ENCODE measurements at regions not wholly inside any gene's neighbourhood (a gene's known extent, or its start where the extent isn't known, plus 50 kb on each side); places are given as distances from the start of the nearest gene placed in this dataset.

DNA sequence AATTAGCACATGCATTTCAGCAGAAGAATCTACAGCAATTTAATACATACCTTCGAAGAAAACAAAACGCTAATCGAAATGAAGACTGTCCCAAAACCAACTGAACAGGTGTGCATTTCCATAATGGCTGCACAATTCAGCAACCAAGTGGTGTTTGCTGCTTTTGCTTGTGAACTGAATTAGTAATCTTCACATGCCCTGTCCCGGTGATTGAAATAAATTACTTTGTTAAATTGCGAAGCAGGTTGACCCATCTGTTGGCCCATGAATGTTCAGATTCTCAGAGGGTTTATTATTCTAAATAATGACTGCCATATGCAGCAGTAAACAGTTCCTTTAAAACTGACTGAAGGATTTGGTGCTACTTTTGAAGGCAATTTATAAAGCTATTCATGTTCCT, 445.2 kb upstream of the NFE2L3 start:
- peaks cover 7% of the 10 kb centered on the region; the same call in 1 of the 2 replicates for H3K27me3 ChIP-seq (ENCODE audit: insufficient read depth, low read length)
- no peak for TF ChIP-seq ZNF274 (IDR thresholded peaks at IDR 0.05; ENCODE audit: low read depth, low read length)
- TF ChIP-seq CEBPB (IDR thresholded peaks at IDR 0.05; ENCODE audit: low read depth), result no peak
- TF ChIP-seq SRF (IDR thresholded peaks at IDR 0.05; ENCODE audit: low read depth), result no peak
- TF ChIP-seq FOSL1 (IDR thresholded peaks at IDR 0.05; ENCODE audit: low read depth), result no peak
- TF ChIP-seq, protein P1, sequence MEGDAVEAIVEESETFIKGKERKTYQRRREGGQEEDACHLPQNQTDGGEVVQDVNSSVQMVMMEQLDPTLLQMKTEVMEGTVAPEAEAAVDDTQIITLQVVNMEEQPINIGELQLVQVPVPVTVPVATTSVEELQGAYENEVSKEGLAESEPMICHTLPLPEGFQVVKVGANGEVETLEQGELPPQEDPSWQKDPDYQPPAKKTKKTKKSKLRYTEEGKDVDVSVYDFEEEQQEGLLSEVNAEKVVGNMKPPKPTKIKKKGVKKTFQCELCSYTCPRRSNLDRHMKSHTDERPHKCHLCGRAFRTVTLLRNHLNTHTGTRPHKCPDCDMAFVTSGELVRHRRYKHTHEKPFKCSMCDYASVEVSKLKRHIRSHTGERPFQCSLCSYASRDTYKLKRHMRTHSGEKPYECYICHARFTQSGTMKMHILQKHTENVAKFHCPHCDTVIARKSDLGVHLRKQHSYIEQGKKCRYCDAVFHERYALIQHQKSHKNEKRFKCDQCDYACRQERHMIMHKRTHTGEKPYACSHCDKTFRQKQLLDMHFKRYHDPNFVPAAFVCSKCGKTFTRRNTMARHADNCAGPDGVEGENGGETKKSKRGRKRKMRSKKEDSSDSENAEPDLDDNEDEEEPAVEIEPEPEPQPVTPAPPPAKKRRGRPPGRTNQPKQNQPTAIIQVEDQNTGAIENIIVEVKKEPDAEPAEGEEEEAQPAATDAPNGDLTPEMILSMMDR (IDR thresholded peaks at IDR 0.05 in 2 of 3, conservative IDR thresholded peaks at IDR 0.05 in 1 of 3; ENCODE audit: borderline replicate concordance in 1 of 3, insufficient read depth in 1 of 3, low read depth in 2 of 3, low read length in 2 of 3), result no peak
- TF ChIP-seq RAD21 (IDR thresholded peaks at IDR 0.05; ENCODE audit: low read depth), result no peak
- TF ChIP-seq EGR1 (IDR thresholded peaks at IDR 0.05; ENCODE audit: low read depth), result no peak
- no peak for TF ChIP-seq POLR2AphosphoS5 (IDR thresholded peaks at IDR 0.05; ENCODE audit: low read depth, low read length)
- TF ChIP-seq MAX (IDR thresholded peaks at IDR 0.05), result no peak
- no peak for TF ChIP-seq EZH2phosphoT487 (IDR thresholded peaks at IDR 0.05; ENCODE audit: borderline replicate concordance)
- TF ChIP-seq EZH2 (IDR thresholded peaks at IDR 0.05), result no peak
- TF ChIP-seq SP1 (IDR thresholded peaks at IDR 0.05; ENCODE audit: low read depth), result no peak
- TF ChIP-seq, protein P2, sequence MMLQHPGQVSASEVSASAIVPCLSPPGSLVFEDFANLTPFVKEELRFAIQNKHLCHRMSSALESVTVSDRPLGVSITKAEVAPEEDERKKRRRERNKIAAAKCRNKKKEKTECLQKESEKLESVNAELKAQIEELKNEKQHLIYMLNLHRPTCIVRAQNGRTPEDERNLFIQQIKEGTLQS (IDR thresholded peaks at IDR 0.05), result no peak
- TF ChIP-seq ZFX (IDR thresholded peaks at IDR 0.05), result no peak
- TF ChIP-seq YY1 (IDR thresholded peaks at IDR 0.05; ENCODE audit: extremely low read depth, insufficient replicate concordance, low read depth, low read length), result no peak
- TF ChIP-seq, protein P3, sequence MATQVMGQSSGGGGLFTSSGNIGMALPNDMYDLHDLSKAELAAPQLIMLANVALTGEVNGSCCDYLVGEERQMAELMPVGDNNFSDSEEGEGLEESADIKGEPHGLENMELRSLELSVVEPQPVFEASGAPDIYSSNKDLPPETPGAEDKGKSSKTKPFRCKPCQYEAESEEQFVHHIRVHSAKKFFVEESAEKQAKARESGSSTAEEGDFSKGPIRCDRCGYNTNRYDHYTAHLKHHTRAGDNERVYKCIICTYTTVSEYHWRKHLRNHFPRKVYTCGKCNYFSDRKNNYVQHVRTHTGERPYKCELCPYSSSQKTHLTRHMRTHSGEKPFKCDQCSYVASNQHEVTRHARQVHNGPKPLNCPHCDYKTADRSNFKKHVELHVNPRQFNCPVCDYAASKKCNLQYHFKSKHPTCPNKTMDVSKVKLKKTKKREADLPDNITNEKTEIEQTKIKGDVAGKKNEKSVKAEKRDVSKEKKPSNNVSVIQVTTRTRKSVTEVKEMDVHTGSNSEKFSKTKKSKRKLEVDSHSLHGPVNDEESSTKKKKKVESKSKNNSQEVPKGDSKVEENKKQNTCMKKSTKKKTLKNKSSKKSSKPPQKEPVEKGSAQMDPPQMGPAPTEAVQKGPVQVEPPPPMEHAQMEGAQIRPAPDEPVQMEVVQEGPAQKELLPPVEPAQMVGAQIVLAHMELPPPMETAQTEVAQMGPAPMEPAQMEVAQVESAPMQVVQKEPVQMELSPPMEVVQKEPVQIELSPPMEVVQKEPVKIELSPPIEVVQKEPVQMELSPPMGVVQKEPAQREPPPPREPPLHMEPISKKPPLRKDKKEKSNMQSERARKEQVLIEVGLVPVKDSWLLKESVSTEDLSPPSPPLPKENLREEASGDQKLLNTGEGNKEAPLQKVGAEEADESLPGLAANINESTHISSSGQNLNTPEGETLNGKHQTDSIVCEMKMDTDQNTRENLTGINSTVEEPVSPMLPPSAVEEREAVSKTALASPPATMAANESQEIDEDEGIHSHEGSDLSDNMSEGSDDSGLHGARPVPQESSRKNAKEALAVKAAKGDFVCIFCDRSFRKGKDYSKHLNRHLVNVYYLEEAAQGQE (IDR thresholded peaks at IDR 0.05; ENCODE audit: low read depth), result no peak
- TF ChIP-seq JUND (IDR thresholded peaks at IDR 0.05), result no peak
- no peak for TF ChIP-seq CBX3 (IDR thresholded peaks at IDR 0.05; ENCODE audit: low read depth)
- TF ChIP-seq POLR2A (IDR thresholded peaks at IDR 0.05; ENCODE audit: borderline replicate concordance, extremely low read depth, insufficient read depth, insufficient read length), result no peak
- ChIA-PET CTCF (no interaction called here), POLR2A (no interaction called here), RAD21 (ENCODE audit: low non-redundant PET in 1 of 2, low total read pairs in 2 of 2, uncharacterized antibody in 2 of 2, unreplicated experiment in 2 of 2) (no interaction called here)
- no peak overlapping the region for H3K9ac ChIP-seq (ENCODE audit: low read length)
- no peaks in the 10 kb centered on the region for H3K79me2 ChIP-seq (ENCODE audit: insufficient read depth, low read length)
- H3K27ac ChIP-seq (ENCODE audit: low read depth, low read length), result no peak overlapping the region
- no peaks in the 10 kb centered on the region for H4K20me1 ChIP-seq (ENCODE audit: insufficient read depth)
- no peak overlapping the region for H3K4me3 ChIP-seq (replicated peaks in 1 of 2; ENCODE audit: low read depth in 1 of 2, low read length in 2 of 2)
- no peaks in the 10 kb centered on the region for H3K4me1 ChIP-seq (ENCODE audit: control insufficient read depth in 1 of 2, insufficient read depth in 2 of 2, low read length in 2 of 2)
- H3K36me3 ChIP-seq (ENCODE audit: control insufficient read depth in 1 of 2, insufficient read depth in 2 of 2, low read length in 2 of 2), result no peaks in the 10 kb centered on the region
- intact Hi-C loops (cut with micrococcal nuclease), result no loop called here
- no TSS peak for BruUV-seq (replicated peaks)
- H3K4me2 ChIP-seq (ENCODE audit: low read length), result no peak overlapping the region
- no peaks in the 10 kb centered on the region for H3K9me3 ChIP-seq (ENCODE audit: control insufficient read depth in 1 of 2, insufficient read depth in 1 of 2, low read depth in 1 of 2, low read length in 2 of 2)
- H3K9me2 ChIP-seq (ENCODE audit: insufficient read depth), result no peaks in the 10 kb centered on the region
- ATAC-seq (no peak), DNase-seq (ENCODE audit: low read depth, low spot score) (no peak)
- no peak overlapping the region for H2AFZ ChIP-seq (ENCODE audit: low read depth, low read length, poor library complexity, severe bottlenecking)

Measured in HCT116 (cell line).